Astrocyte of the spinal cord (primary cell): ENCODE measurements at regions not wholly inside any gene's neighbourhood (a gene's known extent, or its start where the extent isn't known, plus 50 kb on each side); places are given as distances from the start of the nearest gene placed in this dataset.

Experiments used
- DNase-seq: peaks from one replicate; pipeline ENCODE4 v3.0.0; 2011; ENCODE audit warnings: low read depth, low spot score
- H3K4me3 ChIP-seq: 2 replicates; pipeline ENCODE4 v1.5.1; 2011; ENCODE audit warnings: low read depth, mild to moderate bottlenecking, low read length, moderate library complexity
- CTCF ChIP-seq: IDR thresholded peaks from 2 replicates; pipeline ENCODE4 v1.5.1; 2012; ENCODE audit warnings: low read depth, mild to moderate bottlenecking, low read length, inconsistent platforms
- in situ Hi-C: cut with HindIII; loops from 2 replicates; pipeline ENCODE4 v1.10.0; 2017; ENCODE audit warnings: low sequenced_read_pairs

- DNase-seq, result no peak
Measured at GRCh38 chr10:44581996-44582395, 197.1 kb upstream of the CXCL12 start.

GRCh38 chr10:44587488-44588318 is 202.8 kb upstream of the CXCL12 start:
- TF ChIP-seq CTCF, result no peak
- DNase-seq, result no peak
- in situ Hi-C loops, result no loop called here
- no peak overlapping the region for H3K4me3 ChIP-seq

More at GRCh38 chr10:44581996-44582395, 197.1 kb upstream of the CXCL12 start:
- no peak overlapping the region for H3K4me3 ChIP-seq
- in situ Hi-C loops, result no loop called here
- TF ChIP-seq CTCF, result no peak

- TF ChIP-seq CTCF, result no peak
- in situ Hi-C loops, result no loop called here
- H3K4me3 ChIP-seq, result no peak overlapping the region
- DNase-seq, result no peak
Measured at GRCh38 chr10:44589181-44589943, 204.5 kb upstream of the CXCL12 start.

DNA sequence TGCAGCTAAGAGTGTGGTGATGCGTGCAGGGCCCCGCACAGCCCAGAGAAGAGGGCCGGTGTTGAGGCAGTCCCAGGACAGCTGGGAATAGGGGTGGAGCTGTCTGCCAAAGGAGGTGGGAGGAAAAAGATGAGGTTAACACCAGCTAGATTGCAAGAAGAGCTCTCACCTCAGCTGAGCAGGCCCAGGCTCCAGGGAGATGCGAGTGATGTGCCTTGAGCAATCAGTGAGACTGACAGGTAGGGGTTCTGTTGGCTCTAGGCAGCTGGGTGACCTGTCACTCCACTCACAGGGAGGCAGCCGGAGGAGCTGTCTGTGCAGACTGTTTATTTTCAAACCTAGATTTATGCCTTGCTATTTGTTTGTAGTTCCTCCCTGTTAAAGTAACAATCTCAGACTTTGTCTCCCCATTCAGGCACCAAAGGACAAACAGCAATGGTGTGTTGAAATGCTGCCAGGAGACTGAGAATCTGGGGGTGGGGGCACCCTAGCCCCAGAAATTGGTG is 205.1 kb upstream of the CXCL12 start:
- no peak for DNase-seq
- H3K4me3 ChIP-seq, result no peak overlapping the region
- in situ Hi-C loops, result no loop called here
- TF ChIP-seq CTCF, result no peak

GRCh38 chr10:44591911-44592310 is 207.0 kb upstream of the CXCL12 start:
- DNase-seq, result no peak

More at GRCh38 chr10:44591911-44592310, 207.0 kb upstream of the CXCL12 start:
- no peak overlapping the region for H3K4me3 ChIP-seq
- in situ Hi-C loops, result no loop called here
- no peak for TF ChIP-seq CTCF
